Activated CD4-positive, CD25-positive, alpha-beta regulatory T cell treated with anti-CD3 and anti-CD28 coated beads, Interleukin-2, amount 50 U/mL, for 16 hours (primary cell): ENCODE measurements at regions not wholly inside any gene's neighbourhood (a gene's known extent, or its start where the extent isn't known, plus 50 kb on each side); places are given as distances from the start of the nearest gene placed in this dataset.

Experiments
- DNase-seq: peaks from one replicate; pipeline ENCODE4 v3.0.0-alpha.2; 2020; ENCODE audit warnings: low read depth, low spot score

- no peak for DNase-seq
Measured at GRCh38 chr1:209417761-209418160, 165.8 kb upstream of the CAMK1G start.

GRCh38 chr1:209420276-209420675 is 163.2 kb upstream of the CAMK1G start:
- DNase-seq, result no peak

GRCh38 chr1:209421186-209421585 is 162.3 kb upstream of the CAMK1G start:
- no peak for DNase-seq

- DNase-seq, result no peak
Measured at GRCh38 chr1:209421978-209422680, 161.4 kb upstream of the CAMK1G start.

- DNase-seq, result no peak
Measured at GRCh38 chr1:209425959-209426358, 157.6 kb upstream of the CAMK1G start.

- no peak for DNase-seq
Measured at GRCh38 chr1:209427277-209427676, 156.2 kb upstream of the CAMK1G start.

GRCh38 chr1:209427811-209428210 is 155.7 kb upstream of the CAMK1G start:
- DNase-seq, result no peak

GRCh38 chr1:209428241-209428921 is 155.1 kb upstream of the CAMK1G start:
- DNase-seq, result no peak

- no peak for DNase-seq
Measured at GRCh38 chr1:209429611-209430010, 153.9 kb upstream of the CAMK1G start.

- DNase-seq, result no peak
Measured at GRCh38 chr1:209430107-209430506, 153.4 kb upstream of the CAMK1G start.

GRCh38 chr1:209430821-209431259 is 152.7 kb upstream of the CAMK1G start:
- no peak for DNase-seq

GRCh38 chr1:209431402-209431801 is 152.1 kb upstream of the CAMK1G start:
- no peak for DNase-seq

- no peak for DNase-seq
Measured at GRCh38 chr1:209431813-209432442, 151.6 kb upstream of the CAMK1G start.

GRCh38 chr1:209432443-209432825 is 151.1 kb upstream of the CAMK1G start:
- DNase-seq, result no peak

- no peak for DNase-seq
Measured at GRCh38 chr1:209433649-209434031, 149.9 kb upstream of the CAMK1G start.

GRCh38 chr1:209434066-209434465 is 149.4 kb upstream of the CAMK1G start:
- DNase-seq, result no peak

- DNase-seq, result no peak
Measured at GRCh38 chr1:209434631-209435217, 148.8 kb upstream of the CAMK1G start.

GRCh38 chr1:209435654-209436566 is 147.6 kb upstream of the CAMK1G start:
- DNase-seq, result no peak

- DNase-seq, result no peak
Measured at GRCh38 chr1:209439828-209440227, 143.7 kb upstream of the CAMK1G start.

- no peak for DNase-seq
Measured at GRCh38 chr1:209443361-209443931, 140.1 kb upstream of the CAMK1G start.
